H9 (cell line): ENCODE measurements at regions not wholly inside any gene's neighbourhood (a gene's known extent, or its start where the extent isn't known, plus 50 kb on each side); places are given as distances from the start of the nearest gene placed in this dataset.

Experiments
- DNase-seq: peaks from one replicate; pipeline ENCODE4 v3.0.0-alpha.2; 2017
- H2AFZ ChIP-seq: one replicate; pipeline ENCODE4 v1.6.1; 2013; ENCODE audit warnings: mild to moderate bottlenecking, low read length, control low read depth, moderate library complexity
- H2AK5ac ChIP-seq: 2 replicates; pipeline ENCODE4 v1.6.1; 2013; ENCODE audit warnings: low read length, control low read depth, mixed read lengths; ENCODE audit not compliant: insufficient read length
- H2BK120ac ChIP-seq: one replicate; pipeline ENCODE4 v1.6.1; 2013; ENCODE audit warnings: low read depth, mild to moderate bottlenecking, low read length, control low read depth, inconsistent platforms; ENCODE audit not compliant: poor library complexity, severe bottlenecking
- H2BK12ac ChIP-seq: 2 replicates; pipeline ENCODE4 v1.6.1; 2013; ENCODE audit warnings: low read length, control low read depth, mixed read lengths, low read depth; ENCODE audit not compliant: insufficient read length
- H2BK15ac ChIP-seq: 2 replicates; pipeline ENCODE4 v1.6.1; 2013; ENCODE audit warnings: low read depth, low read length, control low read depth
- H2BK20ac ChIP-seq: one replicate; pipeline ENCODE4 v1.6.1; 2013; ENCODE audit warnings: low read depth, mild to moderate bottlenecking, low read length, control low read depth, inconsistent platforms; ENCODE audit not compliant: poor library complexity, severe bottlenecking
- H2BK5ac ChIP-seq: 2 replicates; pipeline ENCODE4 v1.6.1; 2013; ENCODE audit warnings: low read length, control low read depth, mixed read lengths; ENCODE audit not compliant: insufficient read length
- H3K14ac ChIP-seq: 2 replicates; pipeline ENCODE4 v1.6.1; 2013; ENCODE audit warnings: low read length, control low read depth; ENCODE audit not compliant: insufficient read depth
- H3K18ac ChIP-seq: 2 replicates; pipeline ENCODE4 v1.6.1; 2013; ENCODE audit warnings: low read depth, mild to moderate bottlenecking, mixed read lengths, low read length, control low read depth; ENCODE audit not compliant: insufficient read length
- H3K23ac ChIP-seq: 2 replicates; pipeline ENCODE4 v1.6.1; 2013; ENCODE audit warnings: low read length, control low read depth, mixed read lengths, low read depth; ENCODE audit not compliant: insufficient read length
- H3K23me2 ChIP-seq: 2 replicates; pipeline ENCODE4 v1.6.1; 2013; ENCODE audit warnings: low read depth, mild to moderate bottlenecking, mixed read lengths, low read length, control low read depth; ENCODE audit not compliant: insufficient read length, poor library complexity, severe bottlenecking
- H3K27ac ChIP-seq: 2 replicates; pipeline ENCODE4 v1.5.1; 2013; ENCODE audit warnings: low read length, control low read depth, mixed read lengths, low read depth; ENCODE audit not compliant: insufficient read length
- H3K27me3 ChIP-seq: 2 replicates; pipeline ENCODE4 v1.6.1; 2013; ENCODE audit warnings: low read length, control low read depth, inconsistent platforms; ENCODE audit not compliant: insufficient read depth
- H3K4ac ChIP-seq: 2 replicates; pipeline ENCODE4 v1.6.1; 2013; ENCODE audit warnings: low read depth, mild to moderate bottlenecking, control low read depth, inconsistent platforms, low read length, moderate library complexity
- H3K4me1 ChIP-seq: 2 replicates; pipeline ENCODE4 v1.6.1; 2013; ENCODE audit warnings: low read length, control low read depth, inconsistent platforms; ENCODE audit not compliant: insufficient read depth
- H3K4me2 ChIP-seq: 2 replicates; pipeline ENCODE4 v1.6.1; 2013; ENCODE audit warnings: low read length, control low read depth, mixed read lengths; ENCODE audit not compliant: insufficient read length, insufficient read depth
- H3K56ac ChIP-seq: 2 replicates; pipeline ENCODE4 v1.6.1; 2013; ENCODE audit warnings: low read depth, mild to moderate bottlenecking, mixed read lengths, low read length, control low read depth; ENCODE audit not compliant: insufficient read length
- H3K79me1 ChIP-seq: 2 replicates; pipeline ENCODE4 v1.6.1; 2013; ENCODE audit warnings: low read depth, mild to moderate bottlenecking, moderate library complexity, low read length, control low read depth, inconsistent platforms; ENCODE audit not compliant: insufficient read depth, poor library complexity, severe bottlenecking
- H3K79me2 ChIP-seq: 2 replicates; pipeline ENCODE4 v1.6.1; 2013; ENCODE audit warnings: low read length, control low read depth, inconsistent platforms; ENCODE audit not compliant: insufficient read depth
- H3K9ac ChIP-seq: 2 replicates; pipeline ENCODE4 v1.6.1; 2013; ENCODE audit warnings: low read length, control low read depth, mixed read lengths; ENCODE audit not compliant: insufficient read length; ENCODE audit errors: extremely low read depth
- H3K9me3 ChIP-seq: one replicate; pipeline ENCODE4 v1.6.1; 2013; ENCODE audit warnings: low read depth, low read length, inconsistent platforms; ENCODE audit not compliant: control insufficient read depth
- H3T11ph ChIP-seq: one replicate; pipeline ENCODE4 v1.6.1; 2013; ENCODE audit warnings: mild to moderate bottlenecking, low read length, control low read depth, inconsistent platforms
- H4K20me1 ChIP-seq: one replicate; pipeline ENCODE4 v1.6.1; 2013; ENCODE audit not compliant: control insufficient read depth, insufficient read length, insufficient read depth
- H4K5ac ChIP-seq: 2 replicates; pipeline ENCODE4 v1.6.1; 2013; ENCODE audit warnings: low read depth, mild to moderate bottlenecking, mixed read lengths, low read length, control low read depth; ENCODE audit not compliant: insufficient read length
- H4K8ac ChIP-seq: replicated peaks from 2 replicates; pipeline ENCODE4 v1.6.1; 2013; ENCODE audit warnings: low read length, control low read depth, mixed read lengths, low read depth; ENCODE audit not compliant: insufficient read length
- H4K91ac ChIP-seq: 2 replicates; pipeline ENCODE4 v1.6.1; 2013; ENCODE audit warnings: low read depth, mild to moderate bottlenecking, moderate library complexity, mixed read lengths, low read length, control low read depth; ENCODE audit not compliant: insufficient read length
- H3K27ac Mint-ChIP-seq, 3 experiments: 2 replicates in 2 of 3; 3 replicates in 1 of 3; pipeline ENCODE4 v1.8.0; 2020 to 2021; ENCODE audit warnings: mixed read lengths in 3 of 3, mild to moderate bottlenecking in 1 of 3, moderate library complexity in 1 of 3
- H3K27me3 Mint-ChIP-seq: 2 replicates; pipeline ENCODE4 v1.8.0; 2021; ENCODE audit warnings: low read depth, mild to moderate bottlenecking, moderate library complexity, mixed read lengths
- H3K36me3 Mint-ChIP-seq, 3 experiments: 2 replicates in 2 of 3; 3 replicates in 1 of 3; pipeline ENCODE4 v1.8.0; 2020 to 2021; ENCODE audit warnings: low read depth in 3 of 3, mixed read lengths in 3 of 3; ENCODE audit not compliant: insufficient read depth in 1 of 3
- H3K4me1 Mint-ChIP-seq, 2 experiments: 2 replicates each; pipeline ENCODE4 v1.8.0; 2020; ENCODE audit warnings: mixed read lengths in 2 of 2
- H3K4me3 Mint-ChIP-seq, 2 experiments: 2 replicates in 1 of 2; 3 replicates in 1 of 2; pipeline ENCODE4 v1.8.0; 2020 to 2021; ENCODE audit warnings: mild to moderate bottlenecking in 2 of 2, mixed read lengths in 2 of 2, moderate library complexity in 1 of 2
- H3K9me3 Mint-ChIP-seq, 2 experiments: 2 replicates in 1 of 2; 3 replicates in 1 of 2; pipeline ENCODE4 v1.8.0; 2020; ENCODE audit warnings: mild to moderate bottlenecking in 2 of 2, mixed read lengths in 2 of 2, moderate library complexity in 1 of 2
- CTCF ChIP-seq: fragments of 200-600 bp; sonication (generic); conservative IDR thresholded peaks from 3 replicates; pipeline ENCODE4 v1.8.0; 2021; ENCODE audit warnings: antibody characterized with exemption, mild to moderate bottlenecking

- Histone ChIP-seq H2BK15ac (no peak overlapping the region), H4K8ac (no peak overlapping the region), H3K9me3 (no peaks in the 10 kb centered on the region), H3K56ac (no peak overlapping the region), H2AK5ac (no peak overlapping the region), H3K79me1 (no peaks in the 10 kb centered on the region), H3K23me2 (no peaks in the 10 kb centered on the region), H3K27me3 (no peaks in the 10 kb centered on the region), H3K4ac (no peak overlapping the region), H4K5ac (no peak overlapping the region), H2BK20ac (no peak overlapping the region), H2BK120ac (no peak overlapping the region), H3K27ac (no peak overlapping the region), H3K79me2 (no peaks in the 10 kb centered on the region), H3K4me1 (no peaks in the 10 kb centered on the region), H3K18ac (no peak overlapping the region), H3K4me2 (no peak overlapping the region), H2BK12ac (no peak overlapping the region), H4K91ac (no peak overlapping the region), H2BK5ac (no peak overlapping the region), H2AFZ (no peak overlapping the region), H3K23ac (no peak overlapping the region), H3T11ph (no peak overlapping the region), H3K9ac (no peak overlapping the region), H3K14ac (no peak overlapping the region), H4K20me1 (no peaks in the 10 kb centered on the region)
- no peaks in the 10 kb centered on the region for H3K27me3 Mint-ChIP-seq
- no peak overlapping the region; a peak in 1 of 7 replicates for H3K27ac Mint-ChIP-seq
- H3K4me1 Mint-ChIP-seq, result no peaks in the 10 kb centered on the region
- no peak for DNase-seq
- peaks cover 0 to 2% of the 10 kb centered on the region in 2 experiments; a peak in 1 of 5 replicates for H3K9me3 Mint-ChIP-seq
- TF ChIP-seq CTCF, result no peak
- no peaks in the 10 kb centered on the region for H3K36me3 Mint-ChIP-seq
- H3K4me3 Mint-ChIP-seq, result no peak overlapping the region
Measured at GRCh38 chr2:41087946-41088345, 636.1 kb upstream of the SLC8A1 start.
